ENCODE measurements at regions not wholly inside any gene's neighbourhood (a gene's known extent, or its start where the extent isn't known, plus 50 kb on each side); places are given as distances from the start of the nearest gene placed in this dataset.

DNA sequence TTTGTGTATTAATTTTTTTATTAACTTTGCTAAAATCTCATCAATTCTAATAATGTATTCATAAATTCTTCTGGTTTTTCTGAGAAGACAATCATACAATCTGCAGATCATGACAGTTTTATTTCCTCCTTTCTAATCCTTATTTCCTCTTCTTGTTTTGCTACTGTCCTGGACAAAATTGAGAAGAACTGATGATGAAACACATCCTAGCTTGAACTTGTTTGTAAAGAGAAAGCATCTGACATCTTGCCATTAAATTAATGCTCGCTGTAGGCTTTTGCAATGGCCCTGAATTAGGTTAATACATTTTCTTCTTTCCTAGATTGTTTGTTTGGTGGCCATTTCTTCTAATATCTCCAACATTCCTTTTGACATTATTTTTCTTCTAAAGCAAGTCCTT is 110.9 kb upstream of the TPM1 start:
- peak; percentile 49 for DNase-seq (ENCODE audit: low read depth)
- TF ChIP-seq CTCF (conservative IDR thresholded peaks at IDR 0.05; ENCODE audit: low read length) = no peak
- H3K4me3 ChIP-seq (ENCODE audit: low read length) = no peak overlapping the region

GRCh38 chr15:62932436-62932835 is 110.1 kb upstream of the TPM1 start:
- DNase-seq (ENCODE audit: low read depth) = peak; percentile 99
- no peak for TF ChIP-seq CTCF (conservative IDR thresholded peaks at IDR 0.05; ENCODE audit: low read length)
- no peak overlapping the region for H3K4me3 ChIP-seq (ENCODE audit: low read length)

- DNase-seq (ENCODE audit: low read depth) = no peak
- no peak overlapping the region for H3K4me3 ChIP-seq (ENCODE audit: low read length)
Observed at GRCh38 chr15:62933386-62933785, 109.2 kb upstream of the TPM1 start.

GRCh38 chr15:62934236-62934971 is 108.1 kb upstream of the TPM1 start:
- DNase-seq (ENCODE audit: low read depth) = no peak
- no peak overlapping the region for H3K4me3 ChIP-seq (ENCODE audit: low read length)
- no peak for TF ChIP-seq CTCF (conservative IDR thresholded peaks at IDR 0.05; ENCODE audit: low read length)

More at GRCh38 chr15:62933386-62933785, 109.2 kb upstream of the TPM1 start:
- TF ChIP-seq CTCF (conservative IDR thresholded peaks at IDR 0.05; ENCODE audit: low read length) = no peak

DNA sequence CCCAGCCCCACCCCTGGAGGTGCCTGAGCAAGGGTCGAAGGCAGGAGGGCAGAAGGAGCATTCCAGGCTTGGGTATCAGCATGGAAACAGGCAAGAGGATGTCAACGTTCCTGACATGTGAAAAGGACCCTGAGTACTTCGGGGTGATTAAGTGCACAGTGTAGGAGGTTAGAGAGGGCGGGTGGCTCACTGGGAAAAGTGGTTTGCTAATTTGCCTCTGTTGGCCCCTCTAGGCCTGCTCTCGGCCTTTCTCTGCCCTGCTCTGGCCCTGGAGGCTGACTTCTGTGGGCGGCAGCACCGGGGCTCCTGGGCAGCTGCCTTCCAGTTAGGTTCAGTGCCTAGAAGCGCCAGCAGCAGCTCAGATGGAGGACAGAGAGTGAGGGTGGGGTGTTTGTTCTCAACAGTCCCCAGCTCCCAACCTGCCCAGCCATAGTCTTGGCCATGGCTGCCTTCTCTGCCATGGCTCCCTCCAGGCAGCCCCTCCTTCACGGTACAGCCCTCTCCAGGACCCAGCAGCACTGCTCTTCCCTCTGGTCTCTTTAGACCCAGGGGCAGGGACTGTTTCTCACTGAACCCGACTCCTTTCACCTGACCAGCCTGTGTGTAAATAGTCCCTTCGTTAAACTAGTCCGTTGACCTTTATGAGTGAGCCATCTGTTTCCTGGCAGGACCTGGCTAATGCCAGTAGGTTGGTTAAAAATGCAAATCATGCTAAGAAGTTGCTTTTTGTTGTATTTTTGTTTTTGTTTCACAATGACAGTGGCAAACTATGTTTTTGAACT is 107.1 kb upstream of the TPM1 start:
- no peak overlapping the region for H3K4me3 ChIP-seq (ENCODE audit: low read length)
- DNase-seq (ENCODE audit: low read depth) = no peak
- no peak for TF ChIP-seq CTCF (conservative IDR thresholded peaks at IDR 0.05; ENCODE audit: low read length)

- no peak overlapping the region for H3K4me3 ChIP-seq (ENCODE audit: low read length)
- no peak for DNase-seq (ENCODE audit: low read depth)
- TF ChIP-seq CTCF (conservative IDR thresholded peaks at IDR 0.05; ENCODE audit: low read length) = no peak
Observed at GRCh38 chr15:62938825-62939224, 103.7 kb upstream of the TPM1 start.
